HG03097 (cell line): ENCODE measurements at regions not wholly inside any gene's neighbourhood (a gene's known extent, or its start where the extent isn't known, plus 50 kb on each side); places are given as distances from the start of the nearest gene placed in this dataset.

ENCODE experiments used
- ATAC-seq: cut with Tn5 transposase; IDR thresholded peaks from one replicate; pipeline ENCODE4 v1.9.1; 2021; ENCODE audit not compliant: unreplicated experiment, low FRiP score

DNA sequence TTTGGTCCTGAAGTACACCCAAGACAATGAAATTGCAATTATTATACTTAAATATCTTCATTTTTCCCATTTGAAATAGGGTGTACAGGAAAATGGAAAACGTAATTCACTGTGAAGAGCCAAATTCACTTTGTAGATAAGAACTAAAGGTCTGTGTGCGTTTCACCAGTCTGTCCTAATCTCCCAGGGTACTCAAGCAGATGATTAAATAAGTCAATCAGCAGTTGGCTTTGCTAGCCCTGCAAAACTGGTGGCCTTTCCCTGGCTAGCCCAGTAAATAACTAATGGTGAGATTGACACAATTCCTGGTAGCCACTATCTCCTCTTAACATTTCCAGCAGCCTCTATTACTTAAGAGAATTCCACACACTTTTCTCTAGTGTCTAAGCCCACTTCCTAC lies 389.3 kb downstream of the TBL1XR1 start:
- ATAC-seq = no peak

DNA sequence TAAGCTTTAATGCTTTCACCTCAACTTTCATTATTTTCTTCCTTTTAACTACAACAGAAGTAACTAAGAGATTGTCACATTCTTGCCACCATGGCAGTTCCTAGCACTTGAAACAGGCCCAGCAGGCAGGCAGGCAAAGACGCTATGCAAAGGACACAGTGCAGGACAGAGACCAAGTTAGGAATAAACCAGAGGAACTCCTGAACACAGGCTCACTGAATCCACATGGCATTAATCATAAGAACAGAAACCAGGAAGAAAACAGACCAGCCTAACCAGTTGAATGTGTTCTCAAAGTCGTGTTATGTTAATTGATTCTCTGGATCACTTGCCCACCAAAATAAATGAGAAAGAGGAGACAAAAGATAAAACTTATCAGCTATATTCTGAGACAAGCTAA lies 397.6 kb downstream of the TBL1XR1 start:
- no peak for ATAC-seq

DNA sequence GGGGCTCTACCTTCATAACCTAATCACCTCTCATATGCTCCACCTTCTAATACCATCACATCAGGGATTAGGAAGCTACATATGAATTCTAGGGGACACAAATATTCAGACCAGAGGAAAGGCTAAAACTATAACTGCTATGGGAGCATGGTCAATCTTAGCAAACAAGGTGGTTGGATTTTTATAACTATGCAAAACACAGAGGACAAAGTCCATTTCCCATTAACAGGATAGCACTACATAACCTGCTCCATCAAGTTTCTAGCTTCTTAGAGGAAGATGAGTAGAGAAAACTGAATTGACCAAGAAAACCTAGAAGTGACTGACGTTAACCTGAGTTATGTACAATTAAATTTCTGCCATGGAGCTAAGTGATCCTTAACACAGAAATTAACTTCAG lies 398.6 kb downstream of the TBL1XR1 start:
- no peak for ATAC-seq

DNA sequence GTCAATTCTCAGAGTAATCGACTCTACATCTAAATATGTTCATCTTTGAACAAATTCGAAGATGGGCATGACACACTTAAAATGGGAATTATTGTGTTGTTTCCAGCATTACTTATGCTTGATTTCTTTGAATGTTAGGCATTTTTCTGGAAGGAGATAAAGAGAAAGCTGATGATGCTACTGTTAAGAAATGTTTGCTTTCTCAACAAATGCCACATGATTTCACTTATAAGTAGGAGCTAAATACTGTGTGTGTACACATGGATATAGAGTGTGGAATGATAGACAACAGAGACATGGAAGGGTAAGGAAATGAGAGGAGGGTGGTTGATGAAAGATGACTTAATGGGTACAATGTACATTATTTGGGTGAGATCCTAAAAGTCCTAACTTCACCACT lies 400.9 kb downstream of the TBL1XR1 start:
- no peak for ATAC-seq

DNA sequence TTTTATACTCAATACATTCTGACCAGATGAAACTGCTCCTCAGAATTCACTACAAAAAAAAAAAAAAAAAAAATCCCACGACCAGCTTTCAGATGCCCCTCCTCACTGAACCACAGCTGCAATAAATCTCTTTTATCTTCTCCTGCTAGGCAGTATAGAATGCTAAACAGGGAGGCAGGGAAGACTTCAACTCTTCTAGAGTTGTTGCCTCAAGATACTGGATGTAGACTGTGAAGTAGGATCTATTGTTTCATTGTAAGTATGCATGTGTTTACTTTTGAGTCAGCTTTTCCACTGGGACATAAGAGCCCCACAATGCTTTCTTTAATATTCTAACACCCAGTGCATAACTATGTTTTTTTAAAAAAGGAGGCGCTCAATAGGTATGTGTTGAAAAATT lies 401.4 kb downstream of the TBL1XR1 start:
- ATAC-seq = no peak

DNA sequence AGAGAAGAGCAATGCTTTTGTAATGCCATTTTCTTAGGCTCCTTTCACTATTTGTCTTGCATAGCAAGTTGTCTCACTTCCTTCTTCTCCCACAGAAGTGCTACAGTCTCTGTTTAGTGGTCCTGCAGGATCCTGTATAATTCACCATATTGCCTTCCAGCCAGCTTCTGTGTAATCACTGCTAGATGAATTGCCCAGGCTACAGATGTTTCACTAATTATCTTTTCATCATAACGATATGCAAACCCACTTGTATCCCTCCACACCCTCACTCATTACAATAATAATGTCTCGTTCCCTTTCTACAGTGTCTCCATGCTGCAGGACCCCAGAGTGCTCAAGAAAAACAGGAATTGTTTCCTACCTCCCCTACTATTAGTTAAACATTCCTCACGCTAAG lies 402.9 kb downstream of the TBL1XR1 start:
- no peak for ATAC-seq

DNA sequence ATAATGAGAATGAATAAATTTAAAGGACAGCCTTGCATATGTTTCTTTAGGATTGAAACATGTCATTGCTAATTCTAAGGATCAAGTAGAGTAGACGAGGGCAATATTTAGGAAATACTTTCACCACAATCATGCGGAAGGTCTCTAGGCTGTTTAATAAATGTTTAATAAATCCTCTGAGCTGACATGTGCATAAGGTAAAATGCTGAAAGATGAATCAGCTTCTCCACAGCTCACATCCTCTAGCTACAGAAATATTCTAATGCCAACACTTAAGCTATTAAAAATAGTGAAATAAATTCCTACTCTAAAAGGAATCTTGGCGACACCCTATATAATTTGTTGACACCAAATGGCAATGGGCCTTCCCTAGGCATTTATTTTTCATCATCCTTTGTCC lies 407.3 kb downstream of the TBL1XR1 start:
- ATAC-seq = no peak

DNA sequence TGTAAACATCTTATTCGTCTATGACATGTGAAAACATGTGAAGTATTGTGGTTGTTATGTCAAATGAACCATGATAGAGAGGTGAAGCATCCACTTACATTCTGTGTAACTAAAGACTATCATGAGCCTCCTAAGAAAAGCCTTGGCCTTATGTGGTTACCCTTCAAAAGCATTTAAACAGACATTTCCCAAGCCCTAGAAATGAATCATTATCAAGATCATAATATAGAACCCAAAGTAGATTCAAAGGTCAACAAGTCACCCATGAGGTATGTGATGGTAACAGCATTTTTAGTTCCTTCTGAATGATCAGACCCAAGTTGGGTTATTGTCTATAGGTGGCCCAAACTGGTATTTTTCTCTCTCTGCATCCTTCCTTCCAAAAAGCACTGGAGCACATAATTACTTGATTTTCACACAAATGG lies 408.0 kb downstream of the TBL1XR1 start:
- no peak for ATAC-seq

DNA sequence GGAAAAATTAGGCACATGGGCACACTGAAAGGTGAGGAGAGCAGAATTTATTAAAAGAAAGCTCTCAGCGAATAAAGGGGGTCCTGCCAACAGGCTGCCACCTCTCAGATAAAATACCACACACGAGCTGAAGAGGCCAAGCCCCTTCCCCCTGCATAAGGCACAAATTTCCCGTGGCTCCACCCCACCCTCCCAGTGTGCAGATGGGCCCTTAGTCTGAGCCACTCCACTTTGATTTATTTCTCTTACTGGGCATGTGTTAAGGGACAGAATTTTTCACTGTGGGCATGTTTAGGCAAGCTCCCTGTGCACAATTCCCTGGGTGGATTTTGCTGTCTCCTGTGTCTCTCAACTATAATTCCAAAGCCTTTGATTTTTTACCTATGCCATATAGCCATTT lies 409.8 kb downstream of the TBL1XR1 start:
- no peak for ATAC-seq

DNA sequence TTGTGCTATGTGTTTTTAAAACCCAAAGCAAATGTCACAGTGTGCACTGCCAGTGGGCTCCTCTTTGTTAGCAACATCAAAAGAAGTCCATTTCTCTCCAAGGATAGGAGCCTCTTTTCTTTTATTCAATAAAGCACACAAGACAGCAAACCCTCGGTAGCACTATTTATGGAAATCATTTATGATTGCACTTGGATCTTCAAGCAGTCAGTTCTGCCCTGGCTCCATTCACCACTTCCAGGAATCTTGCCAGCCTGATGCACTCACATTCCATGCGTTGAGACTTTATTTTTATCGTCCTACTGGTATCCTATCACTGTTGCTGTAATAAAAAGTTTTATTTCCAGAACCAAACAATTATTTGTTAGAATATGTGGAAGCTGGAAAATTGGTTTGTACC lies 412.1 kb downstream of the TBL1XR1 start:
- ATAC-seq = no peak

DNA sequence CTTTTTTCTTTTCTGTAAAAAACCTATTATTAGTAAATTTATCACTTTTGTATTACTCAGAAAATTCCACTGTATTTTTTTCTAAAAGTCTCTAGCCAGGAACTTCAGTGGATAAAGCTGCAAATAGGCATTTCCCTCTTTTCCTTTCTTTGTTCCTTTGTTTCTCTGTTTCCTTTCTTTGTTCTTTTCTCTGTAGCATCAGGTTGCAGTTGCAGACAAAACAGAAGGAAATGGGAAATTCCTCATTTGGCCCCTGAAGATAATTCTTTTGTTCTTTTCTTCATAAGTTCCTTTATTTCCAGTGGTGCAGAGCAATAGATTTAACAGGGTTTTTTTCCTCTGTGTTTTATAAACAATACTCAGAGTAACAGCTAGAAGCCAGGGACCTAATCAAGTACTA lies 416.5 kb downstream of the TBL1XR1 start:
- ATAC-seq = no peak

DNA sequence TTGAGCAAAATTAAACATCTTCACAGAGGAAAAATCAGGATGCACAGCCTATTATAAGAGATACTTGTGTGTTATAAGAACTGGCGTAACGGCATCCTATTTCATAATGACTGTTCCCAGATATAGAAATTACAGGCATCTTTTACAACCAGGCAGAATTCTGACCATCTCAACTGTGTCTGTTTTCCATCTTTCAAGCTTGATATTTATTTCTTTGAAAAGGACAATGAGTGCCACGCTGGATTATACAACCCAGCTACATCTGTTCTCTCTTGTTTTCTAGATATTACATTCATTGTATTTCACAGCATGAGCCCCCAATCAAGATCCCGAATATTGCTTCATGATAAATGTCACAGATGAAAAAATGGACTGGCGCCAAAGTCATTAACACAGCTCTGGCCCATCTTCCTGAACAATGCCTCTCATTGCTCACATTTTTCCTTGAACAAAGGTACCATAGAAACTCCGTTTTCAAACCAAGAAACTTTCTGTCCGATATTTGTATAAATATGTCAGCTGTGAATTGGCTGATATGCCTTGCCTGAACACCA lies 420.6 kb downstream of the TBL1XR1 start:
- ATAC-seq = no peak

DNA sequence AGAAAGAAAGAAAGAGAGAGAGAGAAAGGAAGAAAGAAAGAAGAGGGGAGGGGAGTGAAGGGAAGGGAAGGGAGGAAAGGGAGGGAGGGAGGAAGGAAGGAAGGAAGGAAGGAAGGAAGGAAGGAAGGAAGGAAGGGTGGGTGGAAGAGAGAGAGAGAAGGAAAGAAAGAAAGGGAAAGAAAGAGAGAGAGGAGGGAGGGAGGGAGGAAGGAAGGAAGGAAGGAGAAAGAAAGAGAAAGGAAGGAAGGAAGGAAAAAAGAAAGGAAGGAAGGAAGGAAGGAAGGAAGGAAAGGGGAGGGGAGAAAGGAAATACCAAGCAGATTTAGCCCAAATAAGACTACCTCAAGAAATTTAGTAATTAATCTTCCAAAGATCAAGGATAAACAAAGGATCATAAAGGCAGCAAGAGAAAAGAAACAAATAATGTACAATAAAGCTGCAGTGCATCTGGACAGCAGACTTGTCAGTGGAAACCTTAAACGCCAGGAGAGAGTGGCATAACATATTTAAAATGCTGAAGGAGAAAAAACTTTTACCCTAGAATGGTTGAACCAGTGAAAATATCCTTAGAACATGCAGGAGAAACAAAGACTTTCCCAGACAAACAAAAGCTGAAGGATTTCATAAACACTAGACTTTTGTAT lies 427.6 kb downstream of the TBL1XR1 start:
- ATAC-seq = no peak

DNA sequence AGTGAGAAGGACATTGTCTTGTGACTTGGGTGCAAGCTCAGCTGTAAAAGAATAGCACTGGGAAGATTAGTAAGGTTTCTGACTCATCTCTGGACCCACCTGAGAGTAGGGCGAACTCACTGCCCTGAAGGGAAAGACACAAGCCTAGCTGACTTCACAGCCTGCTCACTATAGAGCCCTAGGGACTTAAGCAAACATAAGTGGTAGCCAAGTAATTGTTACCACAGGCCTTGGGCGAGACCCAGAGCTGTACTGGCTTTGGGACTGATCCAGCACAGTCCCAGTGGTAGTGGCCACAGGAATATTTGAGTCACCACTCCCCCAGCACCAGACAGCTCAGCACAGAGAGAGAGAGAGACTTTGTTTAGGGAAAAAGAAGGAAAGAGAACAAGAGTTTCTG lies 429.9 kb downstream of the TBL1XR1 start:
- no peak for ATAC-seq

DNA sequence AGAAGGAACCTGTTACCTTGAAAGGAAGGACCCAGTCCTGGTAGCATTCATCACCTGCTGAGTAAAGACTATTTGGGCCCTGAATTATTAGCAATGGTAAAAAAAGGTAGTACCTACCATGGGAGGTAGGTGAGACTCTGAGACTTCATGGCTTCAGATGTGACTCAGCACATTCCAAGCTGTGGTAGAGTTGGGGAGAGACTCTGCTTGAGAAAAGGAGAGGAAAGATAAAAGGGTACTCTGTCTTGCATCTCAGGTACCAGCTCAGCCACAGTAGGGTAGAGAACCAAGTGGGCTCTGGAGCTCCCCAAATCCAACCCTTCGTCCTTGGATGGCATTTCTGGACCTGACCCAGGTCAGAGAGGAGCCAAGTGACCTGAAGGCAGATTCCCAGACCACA lies 430.4 kb downstream of the TBL1XR1 start:
- no peak for ATAC-seq

DNA sequence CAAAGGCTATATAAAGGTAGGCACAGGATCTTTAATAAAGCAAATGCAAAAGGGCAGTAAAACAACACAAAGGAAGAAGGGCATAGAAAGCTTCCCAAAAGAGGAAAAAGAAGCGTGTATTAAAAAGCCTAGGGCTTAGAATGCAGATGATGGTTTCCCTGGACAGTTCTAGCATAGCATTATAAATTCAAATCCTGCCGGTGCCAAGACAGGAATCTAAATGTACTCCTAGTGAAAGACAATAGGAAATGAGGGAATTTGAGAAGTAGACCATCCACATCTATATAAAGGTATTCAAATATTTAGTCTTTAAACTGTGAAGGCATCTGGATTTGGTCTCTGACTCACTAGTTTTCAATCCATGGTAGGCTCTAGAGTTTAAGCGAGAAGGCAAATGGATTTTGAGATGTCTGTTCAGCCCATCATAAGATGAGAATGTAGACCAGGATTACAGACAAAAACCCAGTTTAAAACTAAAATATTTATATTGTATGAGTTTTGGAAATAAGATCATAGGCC lies 431.8 kb downstream of the TBL1XR1 start:
- ATAC-seq = no peak

DNA sequence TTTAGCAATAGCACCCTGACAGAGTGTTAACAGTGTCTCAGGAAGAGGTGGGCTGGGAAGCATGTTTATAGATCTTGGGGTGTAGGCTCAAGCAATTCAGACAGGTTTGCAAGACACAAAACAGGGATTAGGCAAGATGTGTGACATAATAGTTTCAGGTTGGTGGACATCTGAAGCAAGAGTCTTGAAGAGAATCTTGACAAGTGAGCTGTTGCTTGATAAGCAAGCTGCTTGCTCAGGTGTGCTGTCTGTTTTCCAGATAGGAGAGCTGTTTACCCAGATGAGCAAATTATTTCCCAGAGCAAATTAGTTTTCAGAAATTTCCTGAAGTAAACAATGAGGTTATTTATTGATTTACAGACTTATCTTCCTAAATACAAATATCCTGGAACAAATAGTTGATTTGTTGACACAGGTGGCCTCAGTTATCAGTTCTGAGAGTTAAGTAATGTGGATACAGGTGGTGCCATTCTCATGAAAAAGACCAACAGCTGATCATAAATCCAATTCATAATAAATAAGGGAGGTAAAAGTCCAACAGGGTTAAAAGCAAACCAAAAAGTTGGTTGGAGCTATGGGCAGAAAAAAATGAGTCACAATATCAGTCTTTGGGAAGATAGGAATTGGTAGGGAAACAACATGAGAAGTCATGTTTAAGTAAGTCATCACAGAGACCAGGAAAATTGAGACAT lies 437.3 kb downstream of the TBL1XR1 start:
- ATAC-seq = no peak

DNA sequence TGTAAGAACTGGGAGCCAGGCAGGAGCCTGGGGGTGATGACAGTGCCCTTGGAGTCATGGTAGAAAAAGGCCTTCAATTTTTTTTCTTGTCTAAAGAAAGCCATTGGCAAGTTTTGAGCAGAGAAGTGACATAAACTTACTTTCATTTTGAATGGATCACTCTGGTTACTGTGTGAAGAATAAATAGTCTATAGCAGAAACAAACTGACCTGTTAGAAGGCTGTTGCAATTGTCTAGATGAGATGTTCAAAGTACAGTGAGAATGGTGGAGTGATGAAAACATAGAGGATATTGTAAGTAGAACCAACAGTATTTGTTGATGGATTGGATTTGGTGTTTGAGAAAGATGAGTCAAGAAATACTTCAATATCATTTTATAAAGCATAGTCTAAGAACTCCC lies 439.9 kb downstream of the TBL1XR1 start:
- ATAC-seq = no peak

DNA sequence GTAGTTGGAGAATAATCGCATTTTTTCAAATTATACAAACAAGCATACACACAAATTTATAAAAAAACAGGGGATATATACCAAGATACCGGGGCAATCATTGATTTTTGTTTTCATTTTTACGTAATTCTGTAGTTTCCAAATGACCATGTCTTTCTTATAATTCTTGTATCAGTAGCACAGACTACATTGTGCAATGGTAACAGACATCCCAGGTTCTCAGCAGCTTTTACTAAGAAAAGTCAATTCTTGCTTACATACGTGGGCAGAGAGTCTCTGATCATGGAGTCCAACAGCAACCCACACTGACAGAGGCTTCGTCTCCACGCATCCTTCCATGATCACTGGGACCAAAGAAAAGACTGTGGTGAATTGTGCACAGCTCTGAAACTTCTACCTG lies 441.3 kb downstream of the TBL1XR1 start:
- no peak for ATAC-seq

DNA sequence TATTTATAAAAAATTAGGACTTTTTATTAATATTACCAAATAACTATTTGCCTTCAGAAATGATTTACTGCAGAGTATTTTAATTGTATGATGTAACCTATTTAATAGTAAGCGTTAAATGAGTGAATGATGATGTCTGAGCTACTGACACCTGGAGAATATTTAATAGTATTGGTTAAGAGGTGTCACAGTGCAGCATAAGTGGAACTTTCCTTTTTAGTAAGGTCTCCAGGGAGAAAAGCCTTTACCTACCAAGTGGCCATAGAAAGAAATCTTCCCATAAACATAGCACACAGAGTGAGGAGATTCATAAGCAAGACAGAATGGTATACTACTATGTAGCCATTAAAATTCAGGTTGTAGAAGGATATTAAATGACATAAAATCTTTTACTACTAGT lies 441.7 kb downstream of the TBL1XR1 start:
- no peak for ATAC-seq

DNA sequence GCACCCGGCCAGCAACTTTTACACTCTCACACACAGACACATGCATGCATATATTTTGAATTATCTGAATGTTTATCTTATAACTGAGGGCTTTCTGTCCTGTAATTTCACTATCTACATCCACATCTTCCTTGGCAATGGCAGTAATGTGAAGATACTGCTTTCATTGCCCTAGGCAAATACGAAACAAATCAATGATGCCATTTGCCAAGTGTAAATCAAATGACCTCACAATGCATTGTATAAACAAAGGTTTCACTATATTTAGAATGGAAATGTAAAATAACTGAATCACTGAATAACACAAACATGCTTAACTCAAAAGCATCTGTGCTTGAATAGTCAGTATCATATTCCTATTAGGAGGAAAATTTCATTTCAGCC lies 455.6 kb downstream of the TBL1XR1 start:
- no peak for ATAC-seq
